GM13977 (cell line): ENCODE measurements at regions not wholly inside any gene's neighbourhood (a gene's known extent, or its start where the extent isn't known, plus 50 kb on each side); places are given as distances from the start of the nearest gene placed in this dataset.

Experiments
- DNase-seq: peaks from one replicate; pipeline ENCODE4 v3.0.0; 2012; ENCODE audit warnings: low spot score
- CTCF ChIP-seq: IDR thresholded peaks from 2 replicates; pipeline ENCODE4 v1.5.1; 2012; ENCODE audit warnings: mild to moderate bottlenecking, control low read depth; ENCODE audit not compliant: insufficient read depth; ENCODE audit errors: extremely low read depth, missing control alignments
- in situ Hi-C: fragments of 300-500 bp; cut with MboI; formaldehyde crosslinking; loops from one replicate; pipeline ENCODE4 v1.12.0; 2022; ENCODE audit warnings: low sequenced_read_pairs, low pct_unique_long_range_greater_than_20kb, mixed read lengths, inconsistent platforms; ENCODE audit not compliant: unreplicated experiment

- in situ Hi-C loops, result no loop called here
- no peak for DNase-seq
- TF ChIP-seq CTCF, result no peak
Measured at GRCh38 chr4:124423160-124423559, 289.4 kb downstream of the ANKRD50 start.

GRCh38 chr4:124426279-124426678 is 286.3 kb downstream of the ANKRD50 start:
- in situ Hi-C loops, result no loop called here
- no peak for DNase-seq

GRCh38 chr4:124427095-124427767 is 285.3 kb downstream of the ANKRD50 start:
- in situ Hi-C loops, result no loop called here
- TF ChIP-seq CTCF, result no peak
- no peak for DNase-seq

More at GRCh38 chr4:124426279-124426678, 286.3 kb downstream of the ANKRD50 start:
- TF ChIP-seq CTCF, result no peak

- no peak for DNase-seq
- in situ Hi-C loops, result no loop called here
- TF ChIP-seq CTCF, result no peak
Measured at GRCh38 chr4:124428648-124429047, 283.9 kb downstream of the ANKRD50 start.

GRCh38 chr4:124429746-124430250 is 282.7 kb downstream of the ANKRD50 start:
- no peak for DNase-seq
- in situ Hi-C loops, result no loop called here
- TF ChIP-seq CTCF, result no peak

GRCh38 chr4:124431653-124432192 is 280.8 kb downstream of the ANKRD50 start:
- in situ Hi-C loops, result no loop called here
- no peak for DNase-seq
- TF ChIP-seq CTCF, result no peak
